ENCODE measurements at regions not wholly inside any gene's neighbourhood (a gene's known extent, or its start where the extent isn't known, plus 50 kb on each side); places are given as distances from the start of the nearest gene placed in this dataset.

DNA sequence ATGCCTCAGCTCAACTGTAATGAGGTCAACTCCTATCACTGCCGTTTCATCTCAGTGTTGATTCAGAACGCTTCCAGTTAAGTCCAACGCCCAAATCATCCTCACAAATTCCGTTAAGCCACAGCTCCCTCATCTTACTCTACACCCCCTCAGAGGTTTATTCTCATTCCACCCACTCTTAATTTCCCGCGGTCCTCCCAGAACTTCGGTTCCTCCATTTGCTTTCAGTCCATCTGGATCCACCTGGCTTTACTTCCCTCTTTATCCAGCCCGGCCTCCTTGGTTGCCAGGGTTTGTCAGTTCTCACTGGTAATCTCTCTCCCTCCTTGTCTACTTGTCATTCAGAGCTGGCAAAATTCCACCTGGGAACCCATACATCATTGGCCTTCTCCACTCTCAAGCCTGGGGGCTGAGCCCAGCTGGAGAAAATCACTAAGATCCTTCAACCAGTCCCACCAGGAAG, 51.3 kb upstream of the RUNX1 start:
- H3K4me3 ChIP-seq (ENCODE audit: low read depth, low read length): no peak overlapping the region
- TF ChIP-seq POLR2A (IDR thresholded peaks at IDR 0.05; ENCODE audit: extremely low read depth, insufficient read length): no peak
- no peak for TF ChIP-seq MYC (IDR thresholded peaks at IDR 0.05; ENCODE audit: low read depth, low read length)
- TF ChIP-seq, protein P1, sequence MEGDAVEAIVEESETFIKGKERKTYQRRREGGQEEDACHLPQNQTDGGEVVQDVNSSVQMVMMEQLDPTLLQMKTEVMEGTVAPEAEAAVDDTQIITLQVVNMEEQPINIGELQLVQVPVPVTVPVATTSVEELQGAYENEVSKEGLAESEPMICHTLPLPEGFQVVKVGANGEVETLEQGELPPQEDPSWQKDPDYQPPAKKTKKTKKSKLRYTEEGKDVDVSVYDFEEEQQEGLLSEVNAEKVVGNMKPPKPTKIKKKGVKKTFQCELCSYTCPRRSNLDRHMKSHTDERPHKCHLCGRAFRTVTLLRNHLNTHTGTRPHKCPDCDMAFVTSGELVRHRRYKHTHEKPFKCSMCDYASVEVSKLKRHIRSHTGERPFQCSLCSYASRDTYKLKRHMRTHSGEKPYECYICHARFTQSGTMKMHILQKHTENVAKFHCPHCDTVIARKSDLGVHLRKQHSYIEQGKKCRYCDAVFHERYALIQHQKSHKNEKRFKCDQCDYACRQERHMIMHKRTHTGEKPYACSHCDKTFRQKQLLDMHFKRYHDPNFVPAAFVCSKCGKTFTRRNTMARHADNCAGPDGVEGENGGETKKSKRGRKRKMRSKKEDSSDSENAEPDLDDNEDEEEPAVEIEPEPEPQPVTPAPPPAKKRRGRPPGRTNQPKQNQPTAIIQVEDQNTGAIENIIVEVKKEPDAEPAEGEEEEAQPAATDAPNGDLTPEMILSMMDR (IDR thresholded peaks at IDR 0.05; ENCODE audit: low read depth, low read length): no peak
- TF ChIP-seq, protein P2, sequence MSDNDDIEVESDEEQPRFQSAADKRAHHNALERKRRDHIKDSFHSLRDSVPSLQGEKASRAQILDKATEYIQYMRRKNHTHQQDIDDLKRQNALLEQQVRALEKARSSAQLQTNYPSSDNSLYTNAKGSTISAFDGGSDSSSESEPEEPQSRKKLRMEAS (IDR thresholded peaks at IDR 0.05; ENCODE audit: low read depth, low read length): no peak
- DNase-seq (ENCODE audit: low read depth): no peak

DNA sequence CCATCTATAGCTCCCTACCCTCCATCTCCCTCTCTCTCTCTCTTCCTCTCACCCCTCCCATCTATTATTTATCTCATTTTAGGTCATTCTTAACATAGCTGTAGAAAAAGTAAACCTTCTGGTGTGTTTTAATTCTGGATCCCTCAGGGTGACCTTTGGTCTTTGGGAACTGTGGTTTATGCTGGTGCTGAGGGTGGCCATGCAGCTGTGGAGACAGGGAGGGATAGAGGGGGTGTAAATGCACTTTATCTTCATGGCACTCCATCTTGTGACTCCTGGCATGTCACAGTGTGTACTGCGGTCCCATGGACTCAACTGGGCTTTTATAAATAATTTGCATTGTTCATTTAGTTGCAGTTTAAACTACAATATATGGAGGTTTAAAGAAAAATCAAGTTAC, 50.2 kb upstream of the RUNX1 start:
- DNase-seq (ENCODE audit: low read depth): no peak
- no peak overlapping the region for H3K4me3 ChIP-seq (ENCODE audit: low read depth, low read length)
- TF ChIP-seq POLR2A (IDR thresholded peaks at IDR 0.05; ENCODE audit: extremely low read depth, insufficient read length) (no peak), MYC (IDR thresholded peaks at IDR 0.05; ENCODE audit: low read depth, low read length) (no peak)
- TF ChIP-seq, protein P2 (IDR thresholded peaks at IDR 0.05; ENCODE audit: low read depth, low read length): no peak
- TF ChIP-seq, protein P1 (IDR thresholded peaks at IDR 0.05; ENCODE audit: low read depth, low read length): no peak
